DND-41 (cell line): ENCODE measurements at regions not wholly inside any gene's neighbourhood (a gene's known extent, or its start where the extent isn't known, plus 50 kb on each side); places are given as distances from the start of the nearest gene placed in this dataset.

ENCODE experiments used
- ATAC-seq: fragments of 200-7000 bp; cut with Tn5 transposase; 3 replicates; pipeline ENCODE4 v1.9.1; 2021; ENCODE audit warnings: low read depth; ENCODE audit not compliant: insufficient read depth
- DNase-seq: peaks from one replicate; pipeline ENCODE4 v3.0.0-alpha.2; 2020
- H2AFZ ChIP-seq: 2 replicates; pipeline ENCODE4 v1.6.0; 2012; ENCODE audit warnings: low read depth, low read length
- H3K27ac ChIP-seq: 2 replicates; pipeline ENCODE4 v1.5.1; 2012; ENCODE audit warnings: low read length, inconsistent platforms
- H3K27me3 ChIP-seq: fragments of 200-600 bp; sonication (generic); 2 replicates; pipeline ENCODE4 v1.6.0; 2012; ENCODE audit warnings: low read length, mild to moderate bottlenecking, inconsistent platforms; ENCODE audit not compliant: insufficient read depth, poor library complexity
- H3K36me3 ChIP-seq: 2 replicates; pipeline ENCODE4 v1.5.1; 2012; ENCODE audit warnings: low read length, inconsistent platforms; ENCODE audit not compliant: insufficient read depth
- H3K4me1 ChIP-seq: 2 replicates; pipeline ENCODE4 v1.5.1; 2012; ENCODE audit warnings: mild to moderate bottlenecking, low read length; ENCODE audit not compliant: insufficient read depth
- H3K4me2 ChIP-seq: 2 replicates; pipeline ENCODE4 v1.6.0; 2012; ENCODE audit warnings: mild to moderate bottlenecking, moderate library complexity, low read length, inconsistent platforms; ENCODE audit not compliant: insufficient read depth
- H3K4me3 ChIP-seq, 2 experiments: fragments of 200-600 bp in 1 of 2; shearing (Covaris generic) in 1 of 2; 2 replicates each; pipeline ENCODE4 v1.5.1; 2012 to 2016; ENCODE audit warnings: inconsistent platforms in 2 of 2, low read length in 2 of 2, mild to moderate bottlenecking in 2 of 2, low read depth in 1 of 2, moderate library complexity in 1 of 2
- H3K79me2 ChIP-seq: 2 replicates; pipeline ENCODE4 v1.6.0; 2012; ENCODE audit warnings: low read length, inconsistent platforms; ENCODE audit not compliant: insufficient read depth
- H3K9ac ChIP-seq: 2 replicates; pipeline ENCODE4 v1.6.0; 2012; ENCODE audit warnings: low read depth, mild to moderate bottlenecking, inconsistent platforms, low read length, moderate library complexity
- H3K9me3 ChIP-seq: 2 replicates; pipeline ENCODE4 v1.5.1; 2012; ENCODE audit warnings: low read length, moderate library complexity, mild to moderate bottlenecking, inconsistent platforms; ENCODE audit not compliant: insufficient read depth, severe bottlenecking
- H4K20me1 ChIP-seq: 2 replicates; pipeline ENCODE4 v1.6.0; 2012; ENCODE audit warnings: low read length; ENCODE audit not compliant: insufficient read depth
- EZH2 ChIP-seq: IDR thresholded peaks from 3 replicates; pipeline ENCODE4 v1.6.1; 2012; ENCODE audit warnings: borderline replicate concordance, low read depth, mild to moderate bottlenecking, moderate library complexity, low read length, inconsistent platforms; ENCODE audit not compliant: severe bottlenecking
- TF ChIP-seq, protein P1 (sequence below): IDR thresholded peaks from 2 replicates; pipeline ENCODE4 v1.5.1; 2012; ENCODE audit warnings: borderline replicate concordance, low read length, moderate library complexity, mild to moderate bottlenecking; ENCODE audit not compliant: poor library complexity, severe bottlenecking; ENCODE audit errors: extremely low read depth

DNA sequence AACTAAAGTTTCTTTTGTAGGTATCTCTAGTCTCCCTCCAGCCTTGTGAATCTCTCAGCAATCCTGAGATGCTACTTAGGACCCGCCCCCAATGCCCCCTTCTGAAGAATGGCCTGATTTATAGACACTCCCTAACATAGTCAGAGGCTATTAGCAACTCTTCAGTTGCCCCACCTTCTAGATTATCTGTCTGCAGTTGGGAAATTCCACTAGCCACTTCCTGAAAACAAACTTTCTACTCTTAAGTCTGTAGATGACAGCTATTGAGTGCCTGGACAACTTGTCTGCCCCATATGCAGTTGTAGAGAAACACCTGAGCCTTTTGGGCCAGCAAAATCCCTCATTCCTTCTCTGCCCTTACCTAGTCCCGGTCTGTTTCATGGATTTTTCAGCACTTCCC, 188.2 kb upstream of the PREP start:
- peak overlapping the region; percentile 51 for H3K27ac ChIP-seq
- TF ChIP-seq, protein P1, sequence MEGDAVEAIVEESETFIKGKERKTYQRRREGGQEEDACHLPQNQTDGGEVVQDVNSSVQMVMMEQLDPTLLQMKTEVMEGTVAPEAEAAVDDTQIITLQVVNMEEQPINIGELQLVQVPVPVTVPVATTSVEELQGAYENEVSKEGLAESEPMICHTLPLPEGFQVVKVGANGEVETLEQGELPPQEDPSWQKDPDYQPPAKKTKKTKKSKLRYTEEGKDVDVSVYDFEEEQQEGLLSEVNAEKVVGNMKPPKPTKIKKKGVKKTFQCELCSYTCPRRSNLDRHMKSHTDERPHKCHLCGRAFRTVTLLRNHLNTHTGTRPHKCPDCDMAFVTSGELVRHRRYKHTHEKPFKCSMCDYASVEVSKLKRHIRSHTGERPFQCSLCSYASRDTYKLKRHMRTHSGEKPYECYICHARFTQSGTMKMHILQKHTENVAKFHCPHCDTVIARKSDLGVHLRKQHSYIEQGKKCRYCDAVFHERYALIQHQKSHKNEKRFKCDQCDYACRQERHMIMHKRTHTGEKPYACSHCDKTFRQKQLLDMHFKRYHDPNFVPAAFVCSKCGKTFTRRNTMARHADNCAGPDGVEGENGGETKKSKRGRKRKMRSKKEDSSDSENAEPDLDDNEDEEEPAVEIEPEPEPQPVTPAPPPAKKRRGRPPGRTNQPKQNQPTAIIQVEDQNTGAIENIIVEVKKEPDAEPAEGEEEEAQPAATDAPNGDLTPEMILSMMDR: no peak
- no peak for TF ChIP-seq EZH2
- ATAC-seq: peak; percentile 7; the same call in 2 of the 3 replicates

DNA sequence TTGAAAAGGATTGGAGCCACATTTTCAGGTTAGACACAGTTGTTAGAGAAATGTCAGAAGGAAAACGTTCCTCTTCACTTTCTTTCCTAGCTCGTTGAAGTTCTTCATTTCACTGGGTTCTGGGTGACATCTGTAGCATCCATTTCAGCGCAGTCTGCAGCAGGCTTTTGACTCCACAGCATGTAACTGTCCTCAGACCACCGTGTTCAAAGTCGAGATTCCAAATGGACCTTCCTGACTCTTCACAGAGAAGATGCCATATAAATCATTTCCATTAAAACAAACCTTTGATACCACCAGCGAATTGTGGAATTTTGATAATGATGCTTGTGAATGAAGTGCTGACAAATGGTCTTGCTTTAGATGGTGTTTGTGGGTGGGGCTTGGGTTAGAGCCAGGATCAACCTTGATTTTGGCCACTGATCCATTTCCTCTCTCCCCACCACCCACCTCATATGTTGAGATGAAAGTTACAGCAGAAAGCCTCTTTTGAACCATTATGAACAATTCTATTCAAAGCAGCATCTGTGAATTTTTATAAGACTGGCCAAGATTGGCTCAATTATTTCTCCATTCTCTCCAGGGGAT, 185.3 kb upstream of the PREP start:
- H3K9me3 ChIP-seq: no peaks in the 10 kb centered on the region
- peak overlapping the region; percentile 63 for H3K9ac ChIP-seq
- H3K27me3 ChIP-seq: no peaks in the 10 kb centered on the region
- H3K4me2 ChIP-seq: peak overlapping the region; percentile 67
- peaks cover 68% of the 10 kb centered on the region for H3K4me1 ChIP-seq
- H3K4me3 ChIP-seq: peak overlapping the region; percentile 6 to 54
- H2AFZ ChIP-seq: peak overlapping the region; percentile 72
- DNase-seq (peak; percentile 71), ATAC-seq (peak; percentile 59)
- no peaks in the 10 kb centered on the region for H4K20me1 ChIP-seq
- H3K27ac ChIP-seq: peak overlapping the region; percentile 92
- H3K79me2 ChIP-seq: no peaks in the 10 kb centered on the region
- TF ChIP-seq EZH2: no peak
- TF ChIP-seq, protein P1: no peak
- H3K36me3 ChIP-seq: no peaks in the 10 kb centered on the region

More for the DNA sequence above, 188.2 kb upstream of the PREP start:
- H3K36me3 ChIP-seq: no peaks in the 10 kb centered on the region
- peak overlapping the region; percentile 53; the same call in 1 of the 2 replicates for H2AFZ ChIP-seq
- H4K20me1 ChIP-seq: no peaks in the 10 kb centered on the region
- H3K9ac ChIP-seq: no peak overlapping the region
- H3K4me2 ChIP-seq: no peak overlapping the region
- no peaks in the 10 kb centered on the region for H3K27me3 ChIP-seq
- H3K4me1 ChIP-seq: peaks cover 77% of the 10 kb centered on the region
- no peak overlapping the region for H3K4me3 ChIP-seq
- H3K9me3 ChIP-seq: no peaks in the 10 kb centered on the region
- DNase-seq: peak; percentile 46
- H3K79me2 ChIP-seq: no peaks in the 10 kb centered on the region

DNA sequence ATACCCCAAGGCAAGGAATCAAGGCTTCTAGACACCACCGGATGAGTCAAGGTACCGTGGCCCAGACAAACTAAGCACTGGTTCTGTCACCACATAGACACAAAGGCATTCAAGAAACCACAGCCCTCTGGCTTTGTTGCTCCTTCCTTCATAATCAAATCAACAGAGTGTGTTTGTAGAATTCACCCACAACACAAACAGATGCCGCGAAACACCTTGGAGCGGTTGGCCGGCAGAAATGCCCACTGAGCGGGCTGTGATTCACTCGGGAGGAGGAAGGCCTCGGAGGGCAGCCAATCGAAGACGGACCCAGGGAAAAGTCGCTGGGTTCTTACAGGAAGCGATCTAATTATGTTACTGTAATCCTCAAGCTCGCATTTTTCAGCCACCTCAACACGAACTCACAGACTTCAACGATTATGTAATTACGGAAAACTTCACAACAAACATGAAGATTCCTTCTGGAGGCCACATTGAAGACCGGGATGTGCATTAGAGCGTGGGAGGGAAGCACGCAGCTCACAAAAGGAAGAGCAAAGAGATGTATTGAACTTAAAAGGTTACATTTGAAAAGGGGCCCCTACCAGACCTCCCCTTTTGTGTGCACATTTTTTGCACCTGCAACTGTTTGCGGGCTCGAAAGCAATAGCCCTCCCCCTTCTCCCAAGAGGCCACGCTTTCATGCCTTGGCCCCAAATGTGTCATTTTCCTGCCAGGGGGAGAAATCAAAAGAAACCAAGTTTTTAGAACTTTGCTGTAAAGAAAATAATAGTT, 184.7 kb upstream of the PREP start:
- Histone ChIP-seq H3K9me3 (no peaks in the 10 kb centered on the region), H3K4me3 (peak overlapping the region; percentile 6 to 54; a peak in 3 of 4 replicates), H3K4me1 (peaks cover 61% of the 10 kb centered on the region), H3K79me2 (no peaks in the 10 kb centered on the region), H3K4me2 (peak overlapping the region; percentile 67), H3K27me3 (no peaks in the 10 kb centered on the region), H3K9ac (peak overlapping the region; percentile 63), H4K20me1 (no peaks in the 10 kb centered on the region), H3K27ac (peak overlapping the region; percentile 92), H2AFZ (peak overlapping the region; percentile 72), H3K36me3 (no peaks in the 10 kb centered on the region)
- DNase-seq (peak; percentile 91), ATAC-seq (peak; percentile 87)
- TF ChIP-seq, protein P1: no peak
- no peak for TF ChIP-seq EZH2
